Hypothalamus (tissue), 51 donors: ENCODE measurements at regions not wholly inside any gene's neighbourhood (a gene's known extent, or its start where the extent isn't known, plus 50 kb on each side); places are given as distances from the start of the nearest gene placed in this dataset.

ENCODE experiments used
- DNase-seq, 51 donors: peaks; one replicate each; lab custom pipeline; 2025; lab: John Stamatoyannopoulos, UW

DNA sequence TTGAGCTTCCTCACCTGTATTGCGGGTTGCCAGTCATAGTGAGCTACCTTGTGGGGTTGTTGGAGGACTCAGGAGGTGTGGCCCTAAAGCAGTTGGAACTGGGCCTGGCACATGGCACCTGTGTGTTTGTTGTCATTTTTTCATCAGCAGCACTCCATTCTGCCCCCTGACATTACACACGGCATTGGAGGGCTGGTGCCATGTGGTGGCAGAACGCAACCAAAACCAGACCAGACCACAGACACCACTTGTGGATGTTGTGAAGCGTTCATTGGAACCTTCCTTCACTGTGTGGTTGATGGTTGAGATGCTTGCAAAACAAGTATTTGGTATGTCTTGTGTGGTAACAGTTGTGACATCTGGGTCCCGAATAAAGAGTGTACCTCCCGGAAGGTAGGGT is 113.2 kb upstream of the ERCC6L2 start:
- DNase-seq = no peak

- no peak for DNase-seq
These were observed 114.7 kb upstream of the ERCC6L2 start for GRCh38 chr9:95760791-95761190.

DNA sequence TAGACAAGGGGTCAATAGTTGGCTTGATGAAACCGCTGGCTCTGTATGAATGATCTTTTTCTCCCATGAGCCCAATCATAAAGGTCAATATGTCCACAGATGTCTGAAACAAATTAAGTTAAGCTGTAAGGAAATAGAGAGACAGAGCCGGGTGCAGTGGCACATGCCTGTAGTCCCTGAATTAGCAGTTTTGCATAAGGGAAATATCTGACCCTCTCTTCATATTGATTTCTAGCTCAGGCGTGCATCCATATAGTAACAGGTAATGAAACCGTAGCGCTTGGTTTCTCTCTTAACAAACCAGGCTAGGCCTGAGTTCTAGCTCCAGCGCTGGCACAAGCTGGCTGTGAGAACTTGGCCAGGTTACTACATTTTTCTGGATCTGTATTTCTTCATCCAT is 118.1 kb upstream of the ERCC6L2 start:
- DNase-seq = no peak

DNA sequence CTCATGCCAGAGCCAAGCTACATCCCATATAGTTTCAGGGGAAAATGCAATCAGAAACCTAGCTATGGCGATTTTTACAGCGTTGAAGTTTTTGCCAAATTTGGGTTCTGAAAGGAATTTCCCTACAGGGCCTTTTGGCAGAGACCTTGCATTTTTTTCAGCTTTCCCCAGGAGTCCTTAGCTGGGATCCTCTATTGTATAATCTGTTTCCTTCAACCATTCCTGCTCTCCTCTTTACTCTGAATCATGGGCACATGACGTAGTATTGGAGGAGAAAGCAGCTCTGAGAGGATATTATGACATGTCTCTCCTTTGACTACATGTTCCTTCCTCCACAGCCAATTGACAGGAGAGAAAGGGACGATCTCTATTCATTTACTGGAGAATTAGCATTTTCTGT is 118.5 kb upstream of the ERCC6L2 start:
- no peak for DNase-seq

DNA sequence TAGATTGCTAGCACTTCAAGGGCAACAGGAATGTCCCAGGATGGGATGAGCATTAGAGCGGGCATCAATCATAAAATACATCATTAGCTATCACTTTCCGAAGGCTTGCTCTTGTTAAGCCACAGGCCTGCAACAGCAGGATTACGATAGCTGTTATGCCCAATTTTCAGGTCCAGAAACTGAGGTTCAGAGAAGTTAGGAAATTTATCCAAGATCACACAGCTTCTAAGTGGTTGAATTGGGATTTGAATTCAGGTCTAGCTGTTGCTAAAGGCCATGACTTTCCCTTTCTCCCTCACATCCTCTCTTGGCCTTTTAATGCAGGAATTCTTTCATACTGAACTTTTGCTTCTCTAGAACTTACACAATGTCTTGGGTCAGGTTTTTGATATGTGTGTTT is 119.4 kb upstream of the ERCC6L2 start:
- no peak for DNase-seq

DNA sequence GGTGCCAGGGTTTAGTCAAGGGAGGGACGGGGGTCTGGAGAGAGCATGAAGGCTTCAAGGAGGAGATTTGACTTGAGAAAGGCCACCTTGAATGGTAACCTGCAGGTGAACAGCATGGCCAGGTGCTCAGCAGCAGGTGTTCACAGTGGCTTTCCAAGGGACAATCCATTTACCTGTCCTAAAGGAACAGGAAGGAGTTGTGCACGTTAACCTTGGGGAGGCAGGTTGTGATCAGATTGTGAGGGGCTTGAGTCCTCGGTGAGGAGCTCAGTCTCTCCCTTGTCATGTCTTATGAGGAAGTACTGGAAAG is 120.1 kb upstream of the ERCC6L2 start:
- no peak for DNase-seq

DNA sequence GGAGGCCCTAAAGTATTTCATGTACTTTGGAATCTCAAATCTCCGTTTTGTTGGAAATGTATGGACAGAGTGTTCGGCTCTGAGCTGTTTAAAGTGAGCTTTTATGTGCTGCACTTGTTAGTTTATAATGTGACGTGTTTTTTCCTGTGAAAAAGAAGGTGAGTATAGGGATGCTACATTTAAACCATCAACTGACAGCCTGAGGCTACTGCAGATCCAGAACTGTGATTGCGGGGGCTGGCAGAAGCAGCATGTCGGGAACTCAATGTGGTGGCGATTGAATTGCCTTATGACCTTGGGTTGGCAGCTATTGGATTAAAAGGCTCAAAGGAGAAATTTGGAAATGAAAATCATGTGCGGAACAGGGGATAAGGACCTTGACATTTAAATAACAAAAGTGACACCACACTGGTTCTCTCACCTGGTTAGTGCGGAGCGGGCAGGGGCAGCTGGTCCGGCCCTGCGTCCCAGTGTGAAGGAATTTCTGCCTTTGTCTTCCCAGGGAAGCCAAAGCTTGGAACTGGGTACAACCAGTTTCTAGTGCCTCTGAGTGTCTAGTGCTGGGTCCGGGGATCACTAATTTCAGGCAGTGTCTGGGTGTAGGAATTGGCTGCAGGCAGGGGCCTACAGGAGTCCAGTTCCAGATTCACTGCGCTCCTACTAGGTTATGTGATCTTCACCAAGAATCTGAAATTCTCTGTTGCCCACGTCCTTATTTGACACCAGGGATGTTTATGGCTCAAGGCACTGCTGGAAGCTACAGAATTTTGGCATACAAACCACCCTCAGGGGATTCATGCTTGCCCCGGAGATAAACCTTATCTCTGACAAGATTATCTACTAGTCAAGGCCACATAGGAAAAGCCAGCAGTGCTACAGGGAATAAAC is 120.7 kb upstream of the ERCC6L2 start:
- DNase-seq = no peak

GRCh38 chr9:95753762-95754465 is 121.6 kb upstream of the ERCC6L2 start:
- DNase-seq = no peak

DNA sequence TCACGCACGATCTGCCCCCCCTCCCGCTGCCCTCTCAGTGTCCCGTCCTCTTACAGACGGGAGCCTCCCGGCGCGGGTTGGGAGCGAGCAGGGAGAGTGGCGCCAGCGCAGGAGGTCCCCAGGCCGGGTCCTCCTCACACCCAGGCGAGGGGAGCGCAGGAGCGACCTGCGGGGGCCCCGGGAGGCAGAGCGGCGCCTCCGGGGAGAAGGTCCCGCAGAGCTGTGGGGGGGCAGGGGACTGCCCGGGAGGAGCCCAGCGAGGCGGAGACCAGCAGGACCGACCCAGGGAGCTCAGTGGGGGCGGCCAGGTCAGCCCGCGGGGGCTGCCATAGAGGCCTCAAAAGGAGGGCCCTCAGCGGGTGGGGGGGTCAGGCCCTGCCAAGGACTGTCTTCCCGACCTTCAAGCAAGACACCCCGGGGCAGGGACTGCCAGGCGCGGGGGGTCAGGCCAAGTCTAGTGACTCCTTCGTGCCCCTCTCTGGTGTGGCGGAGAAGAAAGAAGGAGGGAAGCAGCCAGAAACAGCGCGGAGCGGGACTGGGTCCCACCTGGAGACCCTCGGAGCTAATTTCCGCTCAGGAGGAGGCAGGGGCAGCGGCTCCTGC is 123.3 kb upstream of the ERCC6L2 start:
- DNase-seq = no peak

- no peak for DNase-seq
These were observed 124.0 kb upstream of the ERCC6L2 start for GRCh38 chr9:95751520-95751790.

DNA sequence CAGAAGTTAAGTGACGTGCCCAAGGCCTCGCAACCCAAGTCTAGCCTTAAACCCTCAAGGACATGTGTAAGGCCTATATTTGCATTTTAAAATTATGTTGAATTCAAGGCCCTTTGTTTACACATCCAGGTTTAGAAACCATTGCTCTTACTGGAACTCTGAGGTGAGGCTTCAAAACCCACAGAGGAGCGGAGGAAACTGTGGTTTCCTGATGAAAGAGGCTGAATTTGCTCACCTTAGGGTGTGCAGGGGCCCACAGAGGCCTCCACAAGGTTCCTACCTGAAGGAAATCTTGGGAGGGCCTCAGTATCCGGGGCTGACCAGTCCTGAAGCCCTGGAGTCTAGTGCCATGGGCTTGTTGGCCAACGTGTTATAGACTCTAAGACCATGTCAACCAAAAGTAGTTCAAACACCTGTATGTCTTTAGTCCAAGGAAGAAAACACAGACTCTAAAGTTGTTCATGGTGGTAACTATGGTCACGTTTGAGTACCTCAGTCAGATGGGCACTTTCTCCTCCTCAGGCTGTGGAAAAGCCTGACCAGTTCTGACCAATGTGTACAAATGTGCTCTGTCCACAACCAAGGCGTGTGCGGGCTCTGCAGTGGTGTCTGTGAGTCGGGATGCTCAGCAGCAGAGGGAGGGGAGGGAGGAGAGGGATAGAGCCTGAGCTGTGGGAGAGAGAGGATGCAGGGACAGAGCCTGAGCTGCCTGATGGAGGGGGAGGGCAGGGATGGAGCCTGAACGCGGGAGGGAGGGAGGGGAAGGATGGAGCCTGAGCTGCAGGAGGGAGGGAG is 124.6 kb upstream of the ERCC6L2 start:
- no peak for DNase-seq

DNA sequence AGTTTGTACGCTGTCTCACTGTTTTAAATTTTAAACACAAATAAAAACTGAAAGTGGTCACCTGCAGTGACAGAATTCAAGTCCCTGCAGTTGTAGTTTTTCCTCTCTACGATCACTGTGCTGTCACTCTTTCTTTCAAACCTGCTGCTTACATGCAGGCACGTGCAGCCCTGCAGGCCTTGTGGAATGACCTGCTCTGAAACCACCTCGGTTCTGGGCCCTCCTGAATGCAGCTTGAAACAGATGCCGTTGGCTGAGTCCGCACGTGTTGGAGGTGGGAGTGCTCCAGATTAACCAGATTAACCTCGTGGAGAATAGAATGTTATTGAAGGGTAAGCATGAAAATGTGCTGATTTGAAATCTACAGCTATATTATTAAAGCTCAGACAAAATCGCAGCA is 126.0 kb upstream of the ERCC6L2 start:
- no peak for DNase-seq

DNA sequence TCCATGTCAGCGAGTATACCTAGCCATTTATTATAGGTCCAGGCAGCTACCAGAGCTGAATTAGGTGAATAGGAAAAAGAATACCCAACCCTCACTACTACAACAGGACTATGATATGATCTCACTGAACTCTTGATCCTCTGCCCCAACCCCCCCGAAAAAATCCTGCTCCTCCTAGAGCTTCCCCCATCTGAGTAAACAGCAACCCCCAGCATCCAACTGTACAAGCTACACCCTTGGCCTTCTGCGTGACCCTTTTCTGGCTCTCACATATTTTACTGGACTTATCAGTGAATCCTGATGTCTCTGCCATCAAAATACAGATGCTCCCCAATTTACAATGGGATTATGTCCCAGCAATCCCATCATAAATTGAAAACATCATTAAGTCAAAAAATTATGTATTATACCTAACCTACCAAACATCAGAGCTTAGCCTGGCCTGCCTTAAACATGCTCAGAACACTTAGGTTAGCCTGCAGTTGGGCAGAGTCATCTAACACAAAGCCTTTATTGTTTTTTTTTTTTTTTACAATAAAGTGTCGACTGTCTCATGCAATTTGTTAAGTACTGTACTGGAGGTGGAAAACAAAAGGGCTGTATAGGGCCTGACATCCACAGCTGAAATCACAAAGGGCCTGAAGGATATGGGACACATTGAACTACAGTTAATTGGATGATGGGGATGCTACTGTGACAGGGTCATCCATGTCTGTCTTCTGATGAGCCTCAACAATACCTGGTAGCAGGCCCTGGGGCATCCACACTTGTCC is 128.9 kb upstream of the ERCC6L2 start:
- DNase-seq = no peak

DNA sequence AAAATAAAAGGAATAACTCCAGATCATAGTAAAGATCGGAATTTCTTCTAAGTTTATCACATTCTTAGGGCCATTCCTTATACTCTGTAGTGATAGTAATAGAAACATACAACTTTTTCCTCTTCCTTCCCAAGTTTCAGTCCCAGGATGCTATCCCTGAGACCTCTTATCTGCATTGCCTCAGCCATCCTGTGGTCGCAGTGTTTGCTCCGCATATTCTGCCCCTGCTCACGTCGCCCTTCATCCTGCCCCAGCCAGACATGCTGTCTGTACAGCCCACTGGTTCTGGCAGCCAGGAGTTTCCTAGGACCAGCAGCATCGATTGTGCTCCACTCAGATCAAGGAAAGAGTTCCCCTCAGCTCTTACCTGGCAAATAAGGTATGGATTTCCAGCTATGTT is 132.7 kb upstream of the ERCC6L2 start:
- no peak for DNase-seq

- no peak for DNase-seq
These were observed 133.9 kb upstream of the ERCC6L2 start for GRCh38 chr9:95741631-95742030.

GRCh38 chr9:95740217-95741004 is 135.1 kb upstream of the ERCC6L2 start:
- no peak for DNase-seq

GRCh38 chr9:95738438-95738837 is 137.1 kb upstream of the ERCC6L2 start:
- no peak for DNase-seq

- DNase-seq = no peak
These were observed 138.5 kb upstream of the ERCC6L2 start for GRCh38 chr9:95736891-95737522.

DNA sequence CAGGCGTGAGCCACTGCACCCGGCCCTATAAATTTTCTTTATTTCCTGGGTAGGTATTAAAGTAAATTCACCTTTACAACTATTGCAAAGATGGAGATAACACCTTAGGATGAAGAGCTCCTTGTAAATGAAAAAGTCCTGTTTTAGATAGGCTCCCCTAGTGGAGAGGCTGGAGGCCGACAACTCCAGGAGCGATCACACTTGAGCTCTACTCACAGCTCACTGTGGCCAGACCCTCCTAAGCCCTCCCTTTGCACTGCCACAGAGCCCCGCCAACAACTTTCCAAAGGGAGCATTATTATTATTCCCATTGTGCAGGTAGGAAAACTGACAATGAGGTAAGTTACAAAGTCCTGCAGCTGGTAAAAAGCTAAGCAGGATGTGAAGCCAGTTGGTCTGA is 139.1 kb upstream of the ERCC6L2 start:
- no peak for DNase-seq
